HG03066 (cell line): ENCODE measurements at regions not wholly inside any gene's neighbourhood (a gene's known extent, or its start where the extent isn't known, plus 50 kb on each side); places are given as distances from the start of the nearest gene placed in this dataset.

Experiments
- ATAC-seq: cut with Tn5 transposase; IDR thresholded peaks from one replicate; pipeline ENCODE4 v1.9.1; 2021; ENCODE audit warnings: low read depth; ENCODE audit not compliant: unreplicated experiment

DNA sequence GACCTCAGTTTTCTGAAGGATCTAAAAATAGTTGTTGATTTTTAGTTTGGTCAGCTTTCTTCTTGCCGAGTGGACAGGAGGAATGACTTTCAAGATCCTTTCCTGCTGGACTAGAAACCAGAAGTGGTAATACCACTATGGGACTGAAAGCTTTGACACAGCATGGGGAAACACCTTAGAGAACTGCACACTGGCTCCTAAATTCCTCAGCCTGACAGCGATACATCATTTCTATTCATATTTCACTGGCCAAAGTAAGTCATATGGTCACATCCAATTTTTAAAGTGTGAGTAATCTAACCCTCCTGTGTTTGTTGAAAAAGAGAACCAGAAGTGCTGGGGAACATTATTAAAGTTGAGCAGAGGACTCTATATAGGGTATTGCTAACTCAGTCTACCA, 244.7 kb upstream of the MMADHC start:
- ATAC-seq: no peak

GRCh38 chr2:149828520-149829210, 241.1 kb upstream of the MMADHC start:
- ATAC-seq: no peak

DNA sequence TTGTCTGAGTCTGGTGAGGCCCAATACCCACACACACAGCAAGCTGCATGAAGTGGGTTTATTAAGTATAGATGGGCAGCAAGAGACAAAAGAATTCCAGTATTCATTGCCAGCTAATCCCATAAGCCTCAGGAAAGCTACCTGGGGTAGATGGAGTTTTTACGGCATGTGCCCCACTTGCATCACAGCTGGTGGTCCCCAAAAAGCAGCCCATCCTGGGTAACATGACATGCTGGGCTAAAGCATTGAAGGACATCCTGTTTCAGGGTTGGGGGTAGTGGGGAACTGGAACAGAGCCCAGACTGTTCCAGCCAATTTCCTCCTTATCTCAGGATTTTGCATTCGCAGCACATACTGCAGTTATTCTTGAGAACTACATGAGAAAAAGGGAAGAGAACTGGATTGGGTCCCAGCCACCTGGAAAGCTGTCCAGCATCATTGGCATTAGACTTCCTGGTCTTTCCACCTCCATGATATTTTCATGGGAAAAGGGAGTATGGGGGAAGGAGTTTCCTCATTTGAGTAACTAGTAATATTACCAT, 240.1 kb upstream of the MMADHC start:
- ATAC-seq: no peak

GRCh38 chr2:149826471-149827125, 239.0 kb upstream of the MMADHC start:
- ATAC-seq: no peak

- no peak for ATAC-seq
Observed at GRCh38 chr2:149825473-149825872, 237.9 kb upstream of the MMADHC start.

DNA sequence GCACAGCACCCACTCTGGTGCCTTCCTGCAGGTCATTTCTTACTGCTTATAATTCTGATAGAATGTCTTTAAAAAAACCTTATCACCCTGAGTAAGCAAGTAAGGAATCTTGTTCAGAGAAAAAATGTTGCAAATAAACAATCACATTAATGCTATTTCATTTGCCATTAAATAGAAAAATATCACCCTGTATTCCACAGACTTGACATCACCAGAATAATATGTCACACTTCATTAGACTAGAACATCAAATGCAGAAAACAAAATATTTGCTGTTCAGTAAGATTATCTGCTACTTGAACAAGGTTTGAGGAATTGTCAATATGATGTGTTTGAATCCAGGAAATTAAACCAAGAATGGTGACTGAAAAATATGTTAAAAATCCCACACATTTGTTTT, 236.6 kb upstream of the MMADHC start:
- no peak for ATAC-seq

- ATAC-seq: no peak
Observed at GRCh38 chr2:149819356-149819957, 231.9 kb upstream of the MMADHC start.

GRCh38 chr2:149816756-149817551, 229.4 kb upstream of the MMADHC start:
- ATAC-seq: no peak

DNA sequence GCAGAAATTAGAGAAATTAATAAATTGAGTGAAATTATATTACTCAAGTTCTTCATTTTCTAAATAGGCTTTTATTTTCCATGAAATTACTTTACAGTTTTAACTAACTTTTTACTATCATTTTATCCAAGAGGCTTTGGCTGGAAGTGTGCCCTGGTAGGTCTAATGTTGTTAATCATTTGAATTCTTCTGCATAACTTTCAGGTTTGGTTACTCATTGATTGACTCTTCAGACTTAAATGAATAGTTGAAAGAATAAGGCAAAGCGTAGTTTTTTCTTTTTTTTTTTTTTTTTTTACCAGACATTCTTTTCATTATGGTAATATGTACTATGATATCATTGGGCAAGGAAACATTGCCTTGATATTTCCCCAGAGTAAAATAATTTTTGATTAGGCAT, 228.4 kb upstream of the MMADHC start:
- no peak for ATAC-seq

DNA sequence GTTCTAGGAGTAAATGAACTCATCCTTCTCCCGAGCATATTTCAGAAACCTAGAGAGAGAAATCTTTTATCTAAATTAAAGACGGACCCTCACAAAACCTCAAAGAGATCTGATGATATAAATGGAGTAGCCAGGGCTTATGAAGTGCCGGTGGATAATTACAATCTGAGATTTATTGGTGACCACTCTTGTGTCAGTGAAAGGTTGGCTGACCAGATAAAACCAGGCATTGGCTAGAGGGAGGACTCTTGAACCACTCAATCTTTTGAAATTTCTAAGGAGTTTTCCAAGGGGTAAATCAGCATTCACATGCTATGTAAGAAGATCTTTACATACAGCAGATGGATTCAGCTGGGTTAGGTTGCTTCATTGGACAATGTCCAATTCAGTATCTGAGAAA, 227.3 kb upstream of the MMADHC start:
- ATAC-seq: no peak

DNA sequence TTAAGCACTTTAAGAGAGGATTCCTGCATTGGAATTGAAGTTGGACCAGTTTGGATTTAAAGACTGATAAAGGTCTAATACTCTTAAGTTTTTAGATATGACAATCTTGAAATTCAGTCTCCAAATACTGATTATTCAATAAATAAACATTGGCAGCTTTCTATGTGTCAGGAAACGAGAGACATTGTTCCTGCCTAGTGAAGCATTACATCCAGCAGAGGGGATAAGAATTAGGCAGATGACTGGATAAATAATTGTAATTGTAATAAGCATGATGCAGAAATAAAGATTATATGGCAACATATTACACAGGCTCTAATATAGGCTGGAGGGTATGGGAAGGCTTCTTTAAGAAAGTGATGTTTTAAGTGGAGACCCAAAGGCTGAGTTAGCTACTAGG, 226.5 kb upstream of the MMADHC start:
- no peak for ATAC-seq

GRCh38 chr2:149808556-149808955, 221.0 kb upstream of the MMADHC start:
- no peak for ATAC-seq

DNA sequence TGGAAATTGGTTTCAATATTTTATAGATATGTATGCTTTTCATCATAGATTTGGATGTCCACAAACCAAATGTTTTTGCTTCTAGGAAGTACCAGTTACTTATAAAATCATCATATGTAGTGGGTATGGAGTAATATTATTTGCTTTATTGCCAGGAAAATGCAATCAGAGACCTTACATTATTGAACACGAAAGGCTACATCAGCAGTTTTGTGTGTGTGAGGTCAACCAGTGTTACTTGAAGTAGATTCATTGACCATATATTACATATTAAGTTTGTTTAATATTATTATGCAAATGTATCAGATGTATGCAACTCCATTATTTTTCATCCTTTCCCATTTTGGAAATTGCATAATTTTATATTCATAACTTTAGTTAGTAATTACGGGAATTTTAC, 219.1 kb upstream of the MMADHC start:
- ATAC-seq: no peak

DNA sequence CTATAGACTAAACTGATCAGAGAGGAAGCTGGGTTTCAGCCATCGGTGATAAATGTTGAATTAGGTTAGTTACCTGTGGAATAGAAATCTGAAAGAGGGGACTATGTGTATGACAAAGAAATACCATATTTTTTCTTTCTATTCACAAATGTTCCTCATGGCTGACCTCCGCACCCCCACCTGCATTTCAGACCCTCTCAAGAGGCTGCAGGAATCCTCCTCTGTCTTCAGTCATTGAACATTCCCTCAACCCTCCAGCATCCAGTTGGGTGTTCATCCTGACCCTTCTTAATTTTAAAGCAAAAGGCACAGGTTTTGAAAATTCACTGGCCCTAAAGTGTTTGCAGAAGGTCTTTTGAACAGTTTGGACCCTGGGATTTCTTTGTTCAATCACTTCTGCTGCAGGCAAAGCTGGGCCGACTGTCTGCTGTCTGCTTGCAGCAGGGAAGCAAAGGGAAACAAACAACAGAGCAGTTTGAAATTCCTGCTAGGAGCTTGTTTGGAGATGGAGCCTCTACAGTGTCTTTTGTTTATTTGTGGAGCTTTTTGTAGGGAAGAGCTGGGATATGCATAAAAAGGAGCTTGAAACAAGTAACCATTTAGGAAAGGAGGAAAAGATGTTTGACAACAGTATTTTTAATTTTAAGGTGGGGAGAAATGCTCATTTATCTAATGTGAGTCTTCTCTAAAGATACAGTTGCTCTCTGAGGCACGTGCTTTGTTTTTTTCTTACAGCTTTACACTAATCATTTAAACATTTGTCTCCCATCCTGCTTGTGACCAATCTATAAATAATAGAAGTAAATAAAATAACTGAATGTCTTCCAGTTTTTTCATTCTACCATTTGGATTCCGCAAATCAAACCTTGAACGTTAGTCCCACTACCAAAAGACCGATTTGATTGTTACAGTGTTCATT, 213.3 kb upstream of the MMADHC start:
- ATAC-seq: no peak

DNA sequence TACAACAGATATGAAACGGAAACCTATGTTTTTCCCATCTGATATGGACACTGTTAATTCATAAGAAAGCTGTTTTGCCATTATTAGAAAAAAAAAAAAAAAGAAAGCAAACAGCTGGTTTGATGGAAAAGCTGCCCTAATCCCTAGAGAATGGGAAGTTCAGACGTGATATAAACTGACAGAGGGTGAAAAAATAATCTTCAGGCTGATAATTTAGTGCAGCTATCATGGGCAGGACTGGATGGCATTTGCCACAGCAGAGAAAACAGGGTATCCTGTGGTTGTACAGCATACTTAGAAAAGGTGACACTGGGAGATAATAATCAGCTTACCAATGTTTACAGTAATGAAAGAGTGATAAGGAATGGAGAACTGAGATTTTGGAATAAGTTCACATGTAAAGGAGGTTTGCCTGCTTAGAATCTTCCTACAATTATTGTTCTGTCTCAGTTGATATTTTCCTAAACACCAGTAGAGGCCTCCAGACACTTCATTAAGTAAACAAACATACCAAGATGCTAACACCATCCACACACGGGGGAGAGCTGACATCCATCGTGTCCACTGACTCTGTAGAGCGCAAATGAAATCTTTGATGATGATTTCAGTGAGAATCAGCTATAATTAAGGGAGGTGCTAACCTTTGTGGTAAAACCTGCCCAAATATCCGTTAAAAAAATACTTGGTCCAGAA, 211.6 kb upstream of the MMADHC start:
- ATAC-seq: no peak

- no peak for ATAC-seq
Observed at GRCh38 chr2:149797030-149797429, 209.5 kb upstream of the MMADHC start.

DNA sequence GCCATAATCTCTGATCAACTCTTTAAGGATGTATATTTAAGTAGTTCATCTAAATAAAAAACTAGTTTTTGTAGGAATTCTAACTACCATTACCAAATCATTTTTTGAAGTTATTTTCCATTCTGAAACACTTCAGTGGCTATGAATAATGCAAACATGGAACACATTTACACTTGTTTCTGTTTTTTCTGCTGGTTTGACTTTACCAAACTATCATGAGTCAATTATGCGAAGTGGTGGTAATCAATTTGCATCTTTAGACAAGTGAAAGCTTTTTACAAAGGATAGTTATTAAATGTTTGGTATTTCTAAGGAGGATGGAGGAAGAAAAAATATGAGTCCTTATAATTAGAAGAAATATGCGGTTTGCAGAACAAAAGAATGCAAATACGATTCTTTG, 202.0 kb upstream of the MMADHC start:
- ATAC-seq: no peak

DNA sequence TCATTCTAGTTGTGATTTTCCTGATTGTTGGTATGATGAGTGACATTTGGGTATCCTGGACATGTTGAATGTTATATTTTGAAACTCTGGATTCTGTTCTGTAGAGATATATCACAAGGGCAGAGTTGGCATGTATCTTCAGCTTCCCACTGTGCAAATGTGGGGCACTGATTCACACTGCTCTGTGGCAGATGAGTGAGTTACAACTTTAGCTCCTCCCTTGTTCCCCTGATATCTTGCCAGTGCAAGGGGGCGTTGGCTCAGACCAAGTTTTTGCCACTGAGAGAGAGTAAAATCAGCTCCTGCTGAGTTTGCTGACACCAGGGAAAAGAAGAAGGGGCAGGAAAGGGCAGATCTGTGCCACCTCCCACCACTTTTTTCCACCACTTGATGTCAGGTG, 199.6 kb upstream of the MMADHC start:
- ATAC-seq: no peak

- no peak for ATAC-seq
Observed at GRCh38 chr2:149783284-149783683, 195.7 kb upstream of the MMADHC start.
